ENCODE measurements at regions not wholly inside any gene's neighbourhood (a gene's known extent, or its start where the extent isn't known, plus 50 kb on each side); places are given as distances from the start of the nearest gene placed in this dataset.

GRCh38 chr12:58174316-58174715, 232.9 kb downstream of the ATP23 start:
- TF ChIP-seq, protein P1, sequence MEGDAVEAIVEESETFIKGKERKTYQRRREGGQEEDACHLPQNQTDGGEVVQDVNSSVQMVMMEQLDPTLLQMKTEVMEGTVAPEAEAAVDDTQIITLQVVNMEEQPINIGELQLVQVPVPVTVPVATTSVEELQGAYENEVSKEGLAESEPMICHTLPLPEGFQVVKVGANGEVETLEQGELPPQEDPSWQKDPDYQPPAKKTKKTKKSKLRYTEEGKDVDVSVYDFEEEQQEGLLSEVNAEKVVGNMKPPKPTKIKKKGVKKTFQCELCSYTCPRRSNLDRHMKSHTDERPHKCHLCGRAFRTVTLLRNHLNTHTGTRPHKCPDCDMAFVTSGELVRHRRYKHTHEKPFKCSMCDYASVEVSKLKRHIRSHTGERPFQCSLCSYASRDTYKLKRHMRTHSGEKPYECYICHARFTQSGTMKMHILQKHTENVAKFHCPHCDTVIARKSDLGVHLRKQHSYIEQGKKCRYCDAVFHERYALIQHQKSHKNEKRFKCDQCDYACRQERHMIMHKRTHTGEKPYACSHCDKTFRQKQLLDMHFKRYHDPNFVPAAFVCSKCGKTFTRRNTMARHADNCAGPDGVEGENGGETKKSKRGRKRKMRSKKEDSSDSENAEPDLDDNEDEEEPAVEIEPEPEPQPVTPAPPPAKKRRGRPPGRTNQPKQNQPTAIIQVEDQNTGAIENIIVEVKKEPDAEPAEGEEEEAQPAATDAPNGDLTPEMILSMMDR (IDR thresholded peaks at IDR 0.05; ENCODE audit: low read depth, low read length, poor library complexity, severe bottlenecking), result no peak
- no peak for TF ChIP-seq EZH2phosphoT487 (IDR thresholded peaks at IDR 0.05; ENCODE audit: borderline replicate concordance, low read length)

All from DOHH2 (cell line).